ENCODE measurements at regions not wholly inside any gene's neighbourhood (a gene's known extent, or its start where the extent isn't known, plus 50 kb on each side); places are given as distances from the start of the nearest gene placed in this dataset.

DNA sequence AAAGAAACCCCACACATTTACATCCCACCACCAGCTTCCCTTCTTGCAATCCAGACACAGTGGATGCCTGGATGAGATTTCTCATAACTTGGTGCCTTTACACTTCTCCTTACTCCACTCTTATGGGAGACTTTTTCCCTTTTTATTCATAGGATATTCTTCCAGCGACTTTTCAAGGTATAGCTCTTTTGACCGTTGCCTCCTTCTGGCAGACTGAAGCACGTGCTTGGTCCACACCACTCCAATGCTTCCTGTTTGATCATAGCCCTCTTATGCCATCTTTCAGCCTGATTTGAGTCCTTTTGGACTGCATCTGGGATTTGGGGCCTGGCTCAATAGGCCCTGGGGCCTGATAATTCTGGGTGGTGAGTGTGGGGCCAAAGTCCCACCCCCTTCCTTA lies 87.7 kb downstream of the ERCC5 start:
- no peak for DNase-seq (ENCODE audit: low read depth)

DNA sequence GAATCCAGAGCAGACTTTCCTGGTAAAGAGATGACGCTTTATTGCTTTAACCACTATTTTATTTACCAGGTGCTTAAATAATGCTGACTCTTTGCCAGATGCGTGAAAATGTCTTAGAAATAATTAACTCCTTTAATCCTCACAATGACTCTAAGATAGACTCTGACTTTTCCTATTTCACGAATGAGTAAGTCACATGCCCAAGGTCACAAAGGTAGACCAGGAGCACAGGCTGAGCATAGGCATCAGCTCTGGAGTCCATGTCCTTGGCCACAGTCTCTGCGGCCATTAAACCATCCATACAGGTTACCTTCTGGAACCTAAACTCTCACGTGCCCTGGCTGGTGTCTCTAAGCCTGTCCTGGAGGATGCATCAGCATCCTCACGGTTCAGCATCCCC lies 87.3 kb downstream of the ERCC5 start:
- no peak for DNase-seq (ENCODE audit: low read depth)

- no peak for DNase-seq (ENCODE audit: low read depth)
These were observed 86.5 kb downstream of the ERCC5 start for GRCh38 chr13:102932331-102932730.

- DNase-seq (ENCODE audit: low read depth): no peak
These were observed 84.7 kb downstream of the ERCC5 start for GRCh38 chr13:102930566-102930965.

DNA sequence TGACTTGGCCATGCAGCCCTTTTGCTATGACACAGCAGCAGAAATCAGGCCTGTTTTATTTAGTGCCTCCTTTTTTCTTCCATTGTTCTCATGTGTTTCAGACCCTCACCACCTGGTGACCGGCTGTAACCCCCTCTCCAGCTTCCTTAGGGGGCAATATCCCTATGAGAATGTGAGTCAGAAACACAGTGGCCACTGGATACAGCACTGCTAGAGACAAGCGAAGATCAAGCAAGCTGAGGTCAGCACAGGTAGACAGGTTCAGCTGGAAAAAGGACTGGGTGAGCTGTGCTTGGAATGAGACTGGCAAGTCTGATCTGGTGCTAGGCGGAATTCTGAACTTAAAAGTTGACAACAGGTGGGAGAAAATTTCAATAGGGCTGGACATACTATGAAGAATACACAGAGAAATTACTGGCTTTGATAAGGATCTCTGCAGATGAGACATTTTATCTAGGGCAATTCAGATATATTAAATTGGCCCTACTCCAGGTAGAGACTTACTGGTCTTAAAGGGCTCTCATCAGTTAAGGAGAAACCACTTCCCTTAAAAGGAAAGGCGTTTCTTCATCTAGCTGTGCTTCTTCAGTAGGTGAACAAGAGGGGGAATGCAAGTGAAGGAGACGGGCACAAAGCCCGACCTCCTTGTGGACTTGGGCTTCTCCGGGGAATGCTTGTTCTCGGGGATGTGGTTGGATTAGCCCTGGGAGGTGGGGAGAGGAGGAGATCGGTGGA lies 83.3 kb downstream of the ERCC5 start:
- DNase-seq (ENCODE audit: low read depth): no peak

Measured in fibroblast of the conjunctiva (primary cell).